ENCODE measurements at regions not wholly inside any gene's neighbourhood (a gene's known extent, or its start where the extent isn't known, plus 50 kb on each side); places are given as distances from the start of the nearest gene placed in this dataset.

DNA sequence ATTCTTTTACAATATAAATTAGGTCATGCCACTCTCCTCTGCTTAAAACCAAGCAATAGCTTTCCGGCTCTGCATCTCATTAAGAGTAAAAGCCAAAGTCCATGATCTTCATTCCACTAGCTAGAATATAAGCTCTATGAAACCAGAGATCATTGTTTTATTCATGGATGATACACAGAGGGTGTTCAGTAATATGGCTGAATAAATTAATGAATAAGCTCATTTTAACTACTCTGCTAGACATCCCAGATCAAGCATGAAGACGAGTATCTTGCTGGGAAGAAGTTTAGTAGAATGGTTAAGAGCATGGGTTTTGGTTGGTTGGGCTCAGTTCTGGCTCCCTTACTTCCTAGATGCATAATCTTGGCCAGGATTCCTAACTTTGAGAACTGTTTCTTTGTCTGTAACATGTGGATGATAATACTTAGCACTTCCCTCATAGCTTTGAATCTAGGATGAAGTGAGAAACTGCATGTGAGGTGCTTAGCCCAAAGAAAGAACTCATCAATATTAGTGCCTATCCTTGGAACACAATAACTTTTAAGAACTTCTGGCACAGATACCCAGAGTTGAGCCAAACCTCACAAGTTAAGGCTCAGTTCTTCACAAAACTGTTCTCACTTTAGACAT is 106.8 kb downstream of the MSX2 start:
- TF ChIP-seq POLR2A (IDR thresholded peaks at IDR 0.05; ENCODE audit: low read depth, low read length): no peak
- DNase-seq (ENCODE audit: insufficient read length, low spot score) (no peak), FAIRE-seq (no peak)

DNA sequence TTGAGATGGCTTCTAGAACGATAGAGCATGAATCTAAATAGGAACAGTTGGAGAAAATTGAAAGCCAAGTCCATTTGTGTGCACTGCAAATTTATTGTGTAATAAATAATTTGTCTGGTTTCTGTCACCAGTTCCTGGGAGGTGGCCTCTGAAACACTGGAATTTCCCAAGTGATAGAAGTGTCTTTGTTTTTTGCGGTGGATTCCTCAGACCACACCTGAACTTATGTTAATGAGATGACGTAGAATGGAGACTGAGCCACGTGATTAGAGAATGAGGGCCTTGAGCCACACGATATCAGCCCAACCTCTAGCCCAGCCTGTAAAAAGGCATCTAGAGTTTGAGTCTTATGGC is 105.1 kb downstream of the MSX2 start:
- DNase-seq (ENCODE audit: insufficient read length, low spot score) (no peak), FAIRE-seq (no peak)
- no peak for TF ChIP-seq POLR2A (IDR thresholded peaks at IDR 0.05; ENCODE audit: low read depth, low read length)

DNA sequence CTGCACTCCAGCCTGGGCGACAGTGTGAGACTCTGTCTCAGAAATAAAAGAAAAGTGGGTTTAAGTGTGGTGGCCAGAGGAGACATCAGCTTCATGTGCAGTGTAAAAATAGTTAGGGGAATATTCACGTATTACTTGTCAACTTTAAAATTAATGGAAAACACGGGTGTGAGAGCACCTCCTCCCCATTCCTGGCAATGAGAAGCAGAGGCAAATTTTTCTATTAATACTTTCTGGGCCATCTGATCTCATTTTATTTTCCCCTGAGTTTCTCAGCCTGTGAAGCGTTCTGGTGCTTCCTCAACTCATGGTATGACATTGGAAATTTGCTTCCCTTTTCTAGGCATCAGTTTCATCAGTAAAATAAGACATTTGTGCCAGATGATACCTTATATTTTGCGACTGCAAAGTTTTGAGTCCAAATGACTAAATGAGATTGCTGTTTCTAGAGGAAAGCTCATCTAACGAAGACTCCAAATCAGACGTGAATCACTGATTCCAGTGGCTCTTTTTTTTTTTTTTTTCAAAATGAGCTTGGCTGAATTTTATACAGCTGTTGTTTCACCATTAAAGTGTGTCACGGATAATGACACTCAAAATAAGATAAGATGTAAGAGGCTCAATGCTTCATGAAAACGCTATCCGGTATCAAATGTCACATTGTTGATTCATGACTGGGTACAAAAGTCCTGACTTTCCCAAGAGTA is 104.6 kb downstream of the MSX2 start:
- no peak for FAIRE-seq
- DNase-seq (ENCODE audit: insufficient read length, low spot score): no peak
- no peak for TF ChIP-seq POLR2A (IDR thresholded peaks at IDR 0.05; ENCODE audit: low read depth, low read length)

DNA sequence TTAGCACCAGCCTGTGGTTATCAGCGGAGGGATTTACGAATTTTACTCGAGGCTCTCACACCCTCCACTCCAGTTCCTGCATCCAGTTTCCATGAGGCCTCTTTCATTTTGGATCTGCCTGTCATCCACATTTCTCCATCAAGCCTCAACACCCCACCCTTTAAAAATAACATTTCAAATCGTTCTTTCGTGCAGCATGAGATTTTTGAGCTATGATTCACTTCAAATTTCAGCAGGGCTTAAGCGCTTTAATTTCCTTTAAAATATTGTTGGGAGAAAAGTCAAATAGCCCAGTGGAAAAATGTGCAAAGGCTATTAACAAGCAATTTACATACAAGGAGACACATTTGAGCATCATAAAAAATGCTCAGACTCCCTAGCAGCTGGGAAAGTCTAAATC is 103.2 kb downstream of the MSX2 start:
- FAIRE-seq: no peak

DNA sequence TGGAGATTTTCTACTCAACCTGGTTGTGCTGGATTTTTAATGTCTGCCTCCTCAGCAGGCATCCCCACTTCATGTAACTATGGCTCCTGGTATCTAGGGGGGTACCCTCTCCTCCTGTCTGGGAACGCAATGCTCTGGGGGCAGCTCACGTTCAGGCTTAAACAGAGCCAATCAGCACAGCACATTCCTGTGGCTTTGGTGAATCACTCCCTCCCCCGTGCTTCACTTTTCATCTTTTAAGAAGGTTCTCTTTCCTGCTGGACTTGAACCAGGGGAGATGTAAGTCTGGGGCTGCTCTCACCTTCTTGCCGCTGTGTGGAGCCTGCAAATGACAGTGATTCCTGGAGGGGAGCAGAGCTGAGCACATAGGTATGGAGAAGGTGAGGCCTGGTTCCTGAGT is 101.2 kb downstream of the MSX2 start:
- FAIRE-seq (no peak), DNase-seq (ENCODE audit: insufficient read length, low spot score) (no peak)
- no peak for TF ChIP-seq POLR2A (IDR thresholded peaks at IDR 0.05; ENCODE audit: low read depth, low read length)

More for the DNA sequence above, 103.2 kb downstream of the MSX2 start:
- TF ChIP-seq POLR2A (IDR thresholded peaks at IDR 0.05; ENCODE audit: low read depth, low read length): no peak
- DNase-seq (ENCODE audit: insufficient read length, low spot score): no peak

DNA sequence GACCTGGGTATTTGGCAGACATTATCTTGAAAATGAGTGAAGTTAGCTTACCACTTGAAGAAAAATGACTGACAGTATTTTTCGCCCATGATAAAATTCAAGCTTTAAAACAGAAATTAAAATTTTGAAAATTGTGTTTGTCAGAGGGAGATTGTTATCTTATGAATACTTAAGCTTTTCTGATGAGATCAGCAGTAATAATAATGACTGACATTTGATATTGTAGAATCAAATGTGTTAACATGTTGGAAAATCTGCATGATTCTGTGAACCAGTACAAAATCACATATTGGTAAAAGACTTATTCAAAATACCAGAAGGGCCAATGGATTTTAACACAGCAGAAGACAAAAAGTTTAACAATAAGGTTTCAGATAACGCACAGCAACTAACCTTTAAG is 94.0 kb downstream of the MSX2 start:
- no peak for FAIRE-seq
- no peak for DNase-seq (ENCODE audit: insufficient read length, low spot score)
- TF ChIP-seq POLR2A (IDR thresholded peaks at IDR 0.05; ENCODE audit: low read depth, low read length): no peak

DNA sequence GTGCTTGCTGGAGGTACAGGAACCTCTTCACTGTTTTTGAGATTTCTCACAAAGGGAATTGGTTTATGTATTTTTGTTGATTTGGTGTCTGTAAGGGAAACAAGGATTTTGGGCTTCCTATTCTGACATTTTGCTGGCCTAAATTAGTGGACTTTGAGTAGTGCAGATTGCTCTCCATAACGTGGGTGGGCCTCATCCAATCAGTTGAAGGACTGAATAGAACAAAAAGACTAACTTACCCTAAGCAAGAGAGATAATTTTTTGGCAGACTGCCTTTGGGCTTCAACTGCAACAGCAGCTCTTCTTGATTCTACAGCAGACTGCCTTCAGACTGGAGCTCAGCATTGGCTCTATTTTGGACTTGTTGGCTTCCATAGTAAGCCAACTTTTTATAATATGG is 93.2 kb downstream of the MSX2 start:
- no peak for FAIRE-seq
- TF ChIP-seq POLR2A (IDR thresholded peaks at IDR 0.05; ENCODE audit: low read depth, low read length): no peak

DNA sequence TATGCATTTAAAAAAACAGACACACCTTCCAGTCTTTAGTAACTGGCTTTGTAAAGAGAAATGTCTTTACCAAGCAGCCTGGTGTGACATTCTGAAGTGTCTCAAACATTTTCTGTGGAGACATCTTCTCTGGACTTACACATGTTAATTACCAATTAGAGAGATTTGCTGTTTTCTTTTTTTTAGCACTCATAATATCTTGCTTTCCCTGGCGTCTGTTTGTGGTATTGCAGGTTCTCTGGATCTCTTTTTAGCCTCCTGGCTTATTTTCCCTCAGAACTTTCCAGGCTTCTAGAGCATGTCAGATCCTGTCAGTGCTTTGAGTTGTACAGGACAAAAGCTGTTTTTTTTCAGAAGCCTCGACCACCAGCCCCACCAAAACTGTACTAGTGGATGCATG is 92.5 kb downstream of the MSX2 start:
- DNase-seq (ENCODE audit: insufficient read length, low spot score) (no peak), FAIRE-seq (no peak)
- no peak for TF ChIP-seq POLR2A (IDR thresholded peaks at IDR 0.05; ENCODE audit: low read depth, low read length)

More for the DNA sequence above, 93.2 kb downstream of the MSX2 start:
- no peak for DNase-seq (ENCODE audit: insufficient read length, low spot score)

DNA sequence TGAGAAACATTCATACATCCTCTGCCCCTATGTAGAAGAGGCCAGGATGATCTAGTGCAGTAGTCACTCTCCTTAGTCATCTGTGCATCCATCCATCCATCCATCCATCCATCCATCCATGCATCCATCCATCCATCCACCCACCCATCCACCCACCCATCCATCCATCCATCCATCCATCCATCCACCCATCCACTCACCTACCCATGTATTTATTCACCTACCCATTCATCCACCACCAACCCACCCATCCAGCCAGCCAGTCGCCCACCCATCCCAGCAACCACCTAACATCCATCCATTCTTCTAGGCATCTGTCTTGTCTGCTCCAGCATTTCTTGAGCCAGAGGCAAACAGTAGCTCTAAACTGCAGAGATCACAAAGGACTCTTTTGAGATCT is 87.1 kb downstream of the MSX2 start:
- no peak for TF ChIP-seq POLR2A (IDR thresholded peaks at IDR 0.05; ENCODE audit: low read depth, low read length)
- FAIRE-seq: no peak

DNA sequence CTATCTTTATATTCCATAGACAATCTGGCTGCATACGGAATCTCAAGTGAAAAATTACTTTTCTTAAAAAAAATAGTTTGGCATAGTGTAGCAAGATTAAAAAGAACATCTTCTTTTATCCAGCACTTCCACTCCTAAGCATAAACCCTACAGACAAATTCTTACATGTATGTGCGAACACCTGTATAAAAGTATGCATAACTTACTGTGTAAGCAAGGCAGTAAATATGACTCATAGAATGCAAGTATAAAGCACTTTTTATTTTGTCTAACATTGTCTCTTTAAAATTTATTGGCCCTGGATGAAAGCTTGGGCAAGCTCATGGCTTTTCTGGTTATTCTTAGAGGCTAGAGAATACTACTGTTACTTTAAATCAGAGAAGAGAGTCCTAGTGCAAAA is 86.4 kb downstream of the MSX2 start:
- DNase-seq (ENCODE audit: insufficient read length, low spot score) (no peak), FAIRE-seq (no peak)
- no peak for TF ChIP-seq POLR2A (IDR thresholded peaks at IDR 0.05; ENCODE audit: low read depth, low read length)

More for the DNA sequence above, 87.1 kb downstream of the MSX2 start:
- DNase-seq (ENCODE audit: insufficient read length, low spot score): no peak

DNA sequence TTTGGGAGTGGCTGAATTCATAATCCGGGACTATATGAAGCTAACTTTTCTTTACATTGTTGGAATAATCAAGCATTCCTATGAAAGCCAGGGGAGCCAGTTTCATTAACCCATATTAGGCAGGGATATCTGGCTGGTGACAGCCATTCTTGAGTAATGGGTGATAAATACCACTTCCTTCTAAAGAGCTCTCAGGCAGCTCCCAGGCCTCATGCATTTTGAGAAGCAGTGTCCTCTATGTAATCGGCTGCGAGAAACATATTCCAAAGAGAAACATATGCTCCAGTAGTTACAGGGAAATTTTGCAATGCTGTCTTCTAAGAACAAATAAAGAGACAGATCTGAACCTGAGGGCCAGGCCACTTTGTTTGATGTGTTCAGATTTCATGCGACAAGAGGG is 83.1 kb downstream of the MSX2 start:
- TF ChIP-seq POLR2A (IDR thresholded peaks at IDR 0.05; ENCODE audit: low read depth, low read length): no peak
- DNase-seq (ENCODE audit: insufficient read length, low spot score) (no peak), FAIRE-seq (no peak)

DNA sequence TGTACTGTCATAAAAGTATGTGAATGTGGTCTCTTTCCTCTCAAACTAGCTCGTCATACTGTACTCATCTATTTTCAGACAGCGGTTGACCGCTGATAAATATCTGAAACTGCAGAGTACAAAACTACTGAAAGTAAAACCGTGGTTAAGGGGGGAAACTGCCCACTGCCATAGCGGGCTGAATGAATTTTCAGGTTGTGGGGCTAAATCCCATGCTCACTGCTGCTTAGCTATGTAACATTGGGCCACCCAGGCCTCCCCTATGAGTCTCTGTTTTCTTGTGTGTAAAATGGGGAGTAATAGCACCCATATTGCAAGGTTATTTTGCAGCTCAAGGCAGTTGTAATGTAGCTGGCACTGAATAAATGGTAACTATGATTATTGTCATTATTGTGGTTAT is 82.3 kb downstream of the MSX2 start:
- TF ChIP-seq POLR2A (IDR thresholded peaks at IDR 0.05; ENCODE audit: low read depth, low read length): no peak
- no peak for FAIRE-seq
- no peak for DNase-seq (ENCODE audit: insufficient read length, low spot score)

DNA sequence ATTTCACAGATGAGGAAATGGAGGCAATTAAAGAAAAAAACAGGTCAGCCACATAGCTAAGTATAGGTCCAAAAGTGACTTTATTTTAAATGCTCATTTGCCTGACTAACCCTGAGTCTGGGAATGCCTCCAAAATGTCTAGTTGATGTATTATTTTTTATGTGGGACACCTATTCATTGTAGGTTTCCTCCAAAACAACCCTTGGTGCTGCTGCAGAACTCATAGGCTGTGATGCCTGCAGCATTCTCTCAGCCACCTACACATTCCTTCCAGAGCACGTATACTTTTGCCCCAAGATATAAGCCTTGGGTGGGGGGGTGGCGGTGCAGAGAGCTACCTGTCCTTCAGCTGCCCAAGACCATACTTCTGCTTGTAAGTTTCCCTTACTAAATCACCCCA is 77.4 kb downstream of the MSX2 start:
- FAIRE-seq (no peak), DNase-seq (ENCODE audit: insufficient read length, low spot score) (no peak)
- no peak for TF ChIP-seq POLR2A (IDR thresholded peaks at IDR 0.05; ENCODE audit: low read depth, low read length)

DNA sequence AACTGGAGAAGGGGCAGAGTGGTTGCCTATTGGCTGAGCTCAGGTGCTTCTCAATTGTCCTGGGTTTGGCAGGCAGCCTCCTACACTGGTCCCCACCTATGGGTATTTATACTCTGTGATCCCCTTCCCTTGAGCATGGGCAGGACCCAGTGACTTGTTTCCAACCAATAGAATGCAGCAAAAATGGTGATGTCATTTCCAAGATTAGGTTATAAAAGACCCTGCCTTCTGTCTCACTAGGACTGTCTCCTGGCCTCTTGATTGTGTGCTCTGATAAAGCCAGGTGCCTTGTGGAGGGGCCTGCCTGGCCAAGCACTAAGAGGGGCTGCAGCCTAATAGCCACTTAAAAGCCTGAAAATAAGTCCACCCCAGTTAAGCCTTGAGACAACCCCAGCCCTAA is 76.1 kb downstream of the MSX2 start:
- FAIRE-seq (no peak), DNase-seq (ENCODE audit: insufficient read length, low spot score) (no peak)
- no peak for TF ChIP-seq POLR2A (IDR thresholded peaks at IDR 0.05; ENCODE audit: low read depth, low read length)

DNA sequence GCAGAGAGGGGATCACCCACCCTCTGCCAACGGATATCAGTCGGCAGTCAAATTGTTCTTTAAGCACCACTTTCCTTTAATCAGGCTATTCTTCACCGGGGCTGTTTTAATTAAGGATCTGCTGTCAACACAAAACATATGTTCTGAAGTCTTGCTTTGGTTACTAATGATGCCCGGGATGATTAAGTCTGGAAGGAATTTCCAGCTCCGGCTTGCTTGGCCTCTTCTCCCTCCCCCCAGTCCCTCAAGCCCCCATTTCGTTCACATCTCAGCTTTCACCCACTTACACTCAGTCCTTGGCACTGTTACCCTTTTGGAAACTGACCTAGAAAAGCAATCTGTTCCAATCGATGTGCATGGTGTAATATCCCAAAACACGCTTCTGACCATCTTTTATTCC is 74.7 kb downstream of the MSX2 start:
- no peak for FAIRE-seq
- TF ChIP-seq POLR2A (IDR thresholded peaks at IDR 0.05; ENCODE audit: low read depth, low read length): no peak
- no peak for DNase-seq (ENCODE audit: insufficient read length, low spot score)
